ENCODE measurements at regions not wholly inside any gene's neighbourhood (a gene's known extent, or its start where the extent isn't known, plus 50 kb on each side); places are given as distances from the start of the nearest gene placed in this dataset.

- no peak for TF ChIP-seq MAX (IDR thresholded peaks at IDR 0.05)
- TF ChIP-seq, protein P1, sequence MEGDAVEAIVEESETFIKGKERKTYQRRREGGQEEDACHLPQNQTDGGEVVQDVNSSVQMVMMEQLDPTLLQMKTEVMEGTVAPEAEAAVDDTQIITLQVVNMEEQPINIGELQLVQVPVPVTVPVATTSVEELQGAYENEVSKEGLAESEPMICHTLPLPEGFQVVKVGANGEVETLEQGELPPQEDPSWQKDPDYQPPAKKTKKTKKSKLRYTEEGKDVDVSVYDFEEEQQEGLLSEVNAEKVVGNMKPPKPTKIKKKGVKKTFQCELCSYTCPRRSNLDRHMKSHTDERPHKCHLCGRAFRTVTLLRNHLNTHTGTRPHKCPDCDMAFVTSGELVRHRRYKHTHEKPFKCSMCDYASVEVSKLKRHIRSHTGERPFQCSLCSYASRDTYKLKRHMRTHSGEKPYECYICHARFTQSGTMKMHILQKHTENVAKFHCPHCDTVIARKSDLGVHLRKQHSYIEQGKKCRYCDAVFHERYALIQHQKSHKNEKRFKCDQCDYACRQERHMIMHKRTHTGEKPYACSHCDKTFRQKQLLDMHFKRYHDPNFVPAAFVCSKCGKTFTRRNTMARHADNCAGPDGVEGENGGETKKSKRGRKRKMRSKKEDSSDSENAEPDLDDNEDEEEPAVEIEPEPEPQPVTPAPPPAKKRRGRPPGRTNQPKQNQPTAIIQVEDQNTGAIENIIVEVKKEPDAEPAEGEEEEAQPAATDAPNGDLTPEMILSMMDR (IDR thresholded peaks at IDR 0.05), result no peak
- TF ChIP-seq JUN (IDR thresholded peaks at IDR 0.05), result no peak
- TF ChIP-seq POLR2A (IDR thresholded peaks at IDR 0.05; ENCODE audit: low read length), result no peak
These were observed 136.1 kb downstream of the ASCL1 start for GRCh38 chr12:103093499-103094106.
